Sciatic nerve (tissue), 2 donors: ENCODE measurements at regions not wholly inside any gene's neighbourhood (a gene's known extent, or its start where the extent isn't known, plus 50 kb on each side); places are given as distances from the start of the nearest gene placed in this dataset.

Experiments
- ATAC-seq: fragments of 200-7000 bp; cut with Tn5 transposase; one replicate; pipeline ENCODE4 v1.9.1; 2020; ENCODE audit warnings: mild to moderate bottlenecking, moderate library complexity
- DNase-seq: peaks from one replicate; pipeline ENCODE4 v3.0.0-alpha.2; 2020; ENCODE audit warnings: low spot score
- intact Hi-C: fragments of 100-400 bp; cut with DNase I; formaldehyde crosslinking; loops from one replicate; pipeline ENCODE4 v1.14.2; 2022
- donor health status: DM: no; HTN: no; CAD: no.
- donor health status: DM: no; HTN: no; CAD: no.

- DNase-seq (no peak), ATAC-seq (no peak)
- intact Hi-C loops: no loop called here
These were observed 84.8 kb upstream of the ZBED5 start for GRCh38 chr11:10942620-10943019.

GRCh38 chr11:10941871-10942270 lies 84.0 kb upstream of the ZBED5 start:
- no peak for DNase-seq
- intact Hi-C loops: no loop called here
- no peak for ATAC-seq

GRCh38 chr11:10941414-10941813 lies 83.6 kb upstream of the ZBED5 start:
- ATAC-seq (no peak), DNase-seq (no peak)
- intact Hi-C loops: no loop called here

GRCh38 chr11:10938650-10939387 lies 81.0 kb upstream of the ZBED5 start:
- intact Hi-C loops: loop anchor here (10.0 kb wide), 1 partner anchor 846 kb away; no protein-coding TSS in a partner anchor
- no peak for DNase-seq
- ATAC-seq: no peak

GRCh38 chr11:10938231-10938630 lies 80.4 kb upstream of the ZBED5 start:
- intact Hi-C loops: loop anchor here (10.0 kb wide), 1 partner anchor 847 kb away; no protein-coding TSS in a partner anchor
- no peak for DNase-seq
- no peak for ATAC-seq

GRCh38 chr11:10937385-10937771 lies 79.5 kb upstream of the ZBED5 start:
- intact Hi-C loops: loop anchor here (10.0 kb wide), 1 partner anchor 847 kb away; no protein-coding TSS in a partner anchor
- ATAC-seq (no peak), DNase-seq (no peak)

GRCh38 chr11:10936626-10937384 lies 79.0 kb upstream of the ZBED5 start:
- ATAC-seq: no peak
- intact Hi-C loops: loop anchor here (10.0 kb wide), 1 partner anchor 848 kb away; no protein-coding TSS in a partner anchor

GRCh38 chr11:10935015-10935559 lies 77.2 kb upstream of the ZBED5 start:
- intact Hi-C loops: loop anchor here (10.0 kb wide), 1 partner anchor 850 kb away; no protein-coding TSS in a partner anchor
- no peak for DNase-seq

More at GRCh38 chr11:10936626-10937384, 79.0 kb upstream of the ZBED5 start:
- no peak for DNase-seq

GRCh38 chr11:10934293-10934860 lies 76.5 kb upstream of the ZBED5 start:
- ATAC-seq: no peak
- intact Hi-C loops: loop anchor here (5.0 to 10.0 kb wide), 2 partner anchors 88 to 850 kb away; no protein-coding TSS in a partner anchor
- DNase-seq: no peak

More at GRCh38 chr11:10935015-10935559, 77.2 kb upstream of the ZBED5 start:
- no peak for ATAC-seq

GRCh38 chr11:10933455-10934292 lies 75.8 kb upstream of the ZBED5 start:
- intact Hi-C loops: loop anchor here (5.0 to 10.0 kb wide), 2 partner anchors 89 to 851 kb away; no protein-coding TSS in a partner anchor
- ATAC-seq (peak; percentile 94), DNase-seq (peak; percentile 95)

- intact Hi-C loops: loop anchor here (5.0 to 10.0 kb wide), 2 partner anchors 89 to 852 kb away; no protein-coding TSS in a partner anchor
- ATAC-seq: no peak
- DNase-seq: no peak
These were observed 75.1 kb upstream of the ZBED5 start for GRCh38 chr11:10932976-10933375.

GRCh38 chr11:10931761-10932670 lies 74.2 kb upstream of the ZBED5 start:
- peak; percentile 64 for DNase-seq
- intact Hi-C loops: loop anchor here (5.0 to 10.0 kb wide), 2 partner anchors 90 to 853 kb away; no protein-coding TSS in a partner anchor
- ATAC-seq: peak; percentile 74

- DNase-seq (peak; percentile 82), ATAC-seq (peak; percentile 83)
- intact Hi-C loops: loop anchor here (5.0 to 10.0 kb wide), 2 partner anchors 91 to 854 kb away; no protein-coding TSS in a partner anchor
These were observed 73.3 kb upstream of the ZBED5 start for GRCh38 chr11:10930972-10931760.

- DNase-seq (peak; percentile 67), ATAC-seq (no peak)
- intact Hi-C loops: loop anchor here (5.0 to 10.0 kb wide), 2 partner anchors 92 to 854 kb away; no protein-coding TSS in a partner anchor
These were observed 72.5 kb upstream of the ZBED5 start for GRCh38 chr11:10930224-10930971.

- no peak for DNase-seq
- no peak for ATAC-seq
- intact Hi-C loops: no loop called here
These were observed 69.7 kb upstream of the ZBED5 start for GRCh38 chr11:10927538-10927937.

- ATAC-seq (no peak), DNase-seq (no peak)
- intact Hi-C loops: no loop called here
These were observed 69.0 kb upstream of the ZBED5 start for GRCh38 chr11:10926801-10927211.
